Choroid plexus epithelial cell (primary cell): ENCODE measurements at regions not wholly inside any gene's neighbourhood (a gene's known extent, or its start where the extent isn't known, plus 50 kb on each side); places are given as distances from the start of the nearest gene placed in this dataset.

Experiments used
- DNase-seq: peaks from one replicate; pipeline ENCODE4 v3.0.0-alpha.2; 2010; ENCODE audit warnings: low read depth
- H3K4me3 ChIP-seq: 2 replicates; pipeline ENCODE4 v1.5.1; 2011; ENCODE audit warnings: low read depth, mild to moderate bottlenecking, control low read depth, low read length, moderate library complexity
- CTCF ChIP-seq: conservative IDR thresholded peaks from 2 replicates; pipeline ENCODE4 v1.5.1; 2011; ENCODE audit warnings: low read depth, mild to moderate bottlenecking, control low read depth, inconsistent platforms, low read length, moderate library complexity

- DNase-seq, result no peak
- TF ChIP-seq CTCF, result no peak
- H3K4me3 ChIP-seq, result no peak overlapping the region
Measured at GRCh38 chr4:32133734-32134133, 1413.6 kb downstream of the PCDH7 start.

- TF ChIP-seq CTCF, result no peak
- no peak overlapping the region for H3K4me3 ChIP-seq
- DNase-seq, result peak; percentile 80
Measured at GRCh38 chr4:32135642-32136041, 1415.5 kb downstream of the PCDH7 start.

- H3K4me3 ChIP-seq, result no peak overlapping the region
- peak; percentile 15 for TF ChIP-seq CTCF
- no peak for DNase-seq
Measured at GRCh38 chr4:32136081-32136787, 1416.1 kb downstream of the PCDH7 start.

- DNase-seq, result peak; percentile 94
- no peak overlapping the region for H3K4me3 ChIP-seq
- no peak for TF ChIP-seq CTCF
Measured at GRCh38 chr4:32140636-32141035, 1420.5 kb downstream of the PCDH7 start.

GRCh38 chr4:32142075-32142474, 1421.9 kb downstream of the PCDH7 start:
- no peak for TF ChIP-seq CTCF

GRCh38 chr4:32145987-32146386, 1425.8 kb downstream of the PCDH7 start:
- no peak overlapping the region for H3K4me3 ChIP-seq
- no peak for TF ChIP-seq CTCF
- no peak for DNase-seq

More at GRCh38 chr4:32142075-32142474, 1421.9 kb downstream of the PCDH7 start:
- H3K4me3 ChIP-seq, result no peak overlapping the region
- no peak for DNase-seq

GRCh38 chr4:32147446-32148085, 1427.4 kb downstream of the PCDH7 start:
- H3K4me3 ChIP-seq, result no peak overlapping the region
- TF ChIP-seq CTCF, result no peak
- DNase-seq, result no peak
